HT-29 (cell line): ENCODE measurements at regions not wholly inside any gene's neighbourhood (a gene's known extent, or its start where the extent isn't known, plus 50 kb on each side); places are given as distances from the start of the nearest gene placed in this dataset.
"Not testable (repeated sequence)": the region's sequence is repeated elsewhere in the genome, so short reads cannot be mapped to it uniquely, and the experiment has no call there.

Source experiments
- DNase-seq: peaks from one replicate; pipeline ENCODE4 v3.0.0-alpha.2; 2015; ENCODE audit warnings: low spot score

DNA sequence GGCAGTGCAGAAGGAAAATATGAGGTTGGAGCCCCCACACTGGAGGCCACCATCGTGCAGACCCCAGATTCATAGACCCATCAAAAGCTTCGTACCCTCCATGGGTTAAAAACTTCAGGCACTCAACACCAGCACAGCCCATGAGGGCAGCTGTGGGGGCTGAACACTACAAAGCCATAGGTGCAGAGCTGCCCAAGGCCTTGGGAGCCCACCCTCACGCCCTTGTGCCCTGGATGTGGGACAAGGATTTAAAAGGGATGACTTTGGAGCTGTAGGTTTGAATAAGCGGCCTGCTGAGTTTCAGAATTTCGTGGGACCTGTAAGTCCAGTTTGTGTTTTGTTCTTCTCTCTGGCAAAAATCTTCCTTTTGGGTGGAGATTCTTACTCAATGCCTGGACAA lies 747.6 kb downstream of the SPATA31A6 start:
- not testable (repeated sequence) for DNase-seq

DNA sequence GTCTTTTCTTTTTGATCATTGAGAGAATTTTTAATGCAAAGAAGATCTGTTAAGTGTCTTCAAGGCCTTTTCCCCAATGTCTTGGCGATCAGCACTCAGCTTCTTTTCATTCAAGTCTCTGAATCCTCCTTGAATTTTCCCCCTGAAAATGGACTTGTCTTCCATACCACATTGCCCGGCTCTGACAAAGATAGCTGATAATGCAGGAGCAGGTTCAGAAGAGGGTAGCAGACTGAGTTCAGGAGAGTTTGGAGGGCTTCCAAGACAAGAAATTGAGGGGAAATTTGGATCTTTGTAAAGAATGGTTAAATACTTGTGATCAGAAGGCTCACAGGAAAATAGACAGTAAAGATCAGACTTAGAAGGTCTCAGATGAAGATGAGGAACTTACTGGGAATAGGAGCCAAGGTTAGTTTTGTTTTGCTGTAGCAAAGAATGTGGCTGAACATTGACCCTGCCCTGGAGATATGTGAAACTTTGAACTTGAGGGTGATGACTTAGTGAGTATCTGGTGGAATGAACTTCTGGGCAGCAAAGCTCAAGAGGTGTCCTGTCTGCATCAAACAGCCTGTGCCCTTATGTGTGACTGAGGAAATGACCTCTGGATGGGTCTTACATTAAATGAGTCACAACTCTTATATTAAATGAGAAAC lies 754.2 kb downstream of the SPATA31A6 start:
- not testable (repeated sequence) for DNase-seq

DNA sequence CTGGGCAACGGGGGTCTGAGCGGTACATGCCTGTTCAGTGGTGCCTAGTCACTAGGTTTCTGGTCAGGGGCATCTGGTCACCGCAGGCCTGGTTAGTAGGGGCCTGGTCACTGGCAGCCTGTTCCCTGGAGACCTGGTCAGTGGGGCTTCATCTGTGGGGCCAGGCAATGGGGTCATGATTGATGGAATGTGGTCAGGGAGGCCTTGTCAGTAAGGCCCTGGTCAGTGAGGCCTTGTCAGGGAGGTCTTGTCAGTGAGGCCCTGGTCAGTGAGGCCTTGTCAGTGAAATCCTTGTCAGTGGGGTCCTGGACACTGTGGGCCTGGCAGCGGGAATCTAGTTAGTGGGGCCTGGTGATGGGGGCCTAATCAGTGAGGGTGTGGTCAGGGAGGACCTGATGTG lies 763.6 kb downstream of the SPATA31A6 start:
- DNase-seq = not testable (repeated sequence)

GRCh38 chr9:42951239-42951638 lies 767.8 kb downstream of the SPATA31A6 start:
- peak; percentile 2 for DNase-seq

DNA sequence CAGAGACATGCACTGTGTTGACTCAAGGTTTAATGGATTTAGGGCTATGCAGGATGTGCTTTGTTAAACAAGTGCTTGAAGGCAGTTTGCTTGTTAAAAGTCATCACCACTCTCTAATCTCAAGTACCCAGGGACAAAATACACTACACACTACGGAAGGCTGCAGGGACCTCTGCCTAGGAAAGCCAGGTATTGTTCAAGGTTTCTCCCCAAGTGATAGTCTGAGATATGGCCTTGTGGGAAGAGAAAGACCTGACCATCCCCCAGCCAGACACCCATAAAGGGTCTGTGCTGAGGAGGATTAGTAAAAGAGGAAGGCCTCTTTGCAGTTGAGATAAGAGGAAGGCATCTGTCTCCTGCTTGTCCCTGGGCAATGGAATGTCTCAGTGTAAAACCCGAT lies 781.7 kb downstream of the SPATA31A6 start:
- DNase-seq = not testable (repeated sequence)

- DNase-seq = not testable (repeated sequence)
Observed at GRCh38 chr9:42971872-42972271, 788.4 kb downstream of the SPATA31A6 start.

DNA sequence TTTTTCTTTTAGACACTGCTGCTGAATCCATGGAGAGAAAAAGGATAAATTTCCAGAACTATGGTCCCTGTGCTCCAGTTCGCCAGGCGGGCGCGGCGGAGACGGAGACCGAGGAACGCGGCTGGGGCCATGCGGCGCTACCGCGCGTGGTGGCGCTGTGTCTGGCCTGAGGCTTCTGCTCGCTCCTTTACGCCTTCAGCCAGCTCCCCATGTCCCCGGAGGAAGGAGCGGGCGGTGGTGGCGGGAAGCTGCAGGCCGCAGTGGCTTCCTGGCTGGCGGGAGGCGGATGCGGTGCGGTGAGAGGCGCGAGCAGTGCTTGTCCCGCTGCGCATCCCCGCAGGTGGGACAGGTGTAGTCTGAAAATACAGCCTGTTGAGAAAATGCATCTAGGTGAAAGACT lies 791.3 kb downstream of the SPATA31A6 start:
- not testable (repeated sequence) for DNase-seq

GRCh38 chr9:42984761-42985160 lies 801.3 kb downstream of the SPATA31A6 start:
- not testable (repeated sequence) for DNase-seq
